Epidermal melanocyte (primary cell): ENCODE measurements at regions not wholly inside any gene's neighbourhood (a gene's known extent, or its start where the extent isn't known, plus 50 kb on each side); places are given as distances from the start of the nearest gene placed in this dataset.

ENCODE experiments used
- DNase-seq: peaks from one replicate; pipeline ENCODE4 v3.0.0; 2011; ENCODE audit warnings: low spot score; ENCODE audit not compliant: insufficient read length

DNA sequence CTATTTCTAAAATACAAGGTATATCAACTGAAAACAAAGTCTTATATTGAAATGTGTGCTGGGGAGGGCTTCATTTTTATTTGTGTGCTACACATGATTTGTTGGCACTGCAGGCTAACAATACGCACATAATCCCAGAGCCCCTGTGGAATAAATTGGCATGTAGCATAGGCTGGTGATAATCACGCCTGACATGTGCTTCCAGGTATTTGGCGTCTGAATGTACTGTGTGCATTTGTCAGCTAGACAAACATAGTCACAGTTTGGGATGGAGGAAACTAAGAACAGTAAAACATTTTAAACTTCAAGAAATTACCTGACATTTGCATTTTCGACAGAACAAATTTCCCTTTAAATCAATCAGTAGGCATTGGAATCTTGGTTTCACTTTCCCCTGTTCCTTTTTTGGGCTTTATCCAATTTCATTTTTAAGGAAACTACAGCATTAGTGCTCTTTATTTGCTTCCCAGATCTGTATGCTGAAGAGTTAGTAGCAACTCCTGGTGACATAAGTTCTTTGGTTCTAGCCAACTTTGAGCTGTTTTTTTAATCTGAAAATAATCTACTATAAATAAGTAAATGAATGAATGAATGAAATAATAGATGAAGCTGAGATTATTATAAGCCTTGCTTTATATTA lies 472.3 kb downstream of the PDHA2 start:
- no peak for DNase-seq

DNA sequence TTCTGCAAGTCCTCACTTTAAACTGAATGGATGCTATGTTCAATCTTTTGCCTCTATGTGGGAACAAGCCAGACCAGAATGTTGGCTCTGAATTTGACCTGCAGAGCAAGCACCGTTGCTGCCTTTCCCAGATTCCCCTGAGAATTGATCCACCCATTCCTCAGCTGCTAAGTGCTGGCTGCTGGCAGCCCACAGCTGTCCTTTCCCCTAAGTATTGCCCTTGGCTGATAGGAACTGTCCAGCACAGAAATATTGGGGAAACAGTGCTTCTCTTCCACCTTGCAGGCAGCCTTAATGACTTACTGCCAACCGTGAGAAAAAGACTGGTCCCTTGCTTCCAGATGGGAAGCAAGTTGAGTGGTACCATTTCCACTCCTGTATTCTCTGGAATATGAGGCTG lies 475.9 kb downstream of the PDHA2 start:
- DNase-seq: no peak

DNA sequence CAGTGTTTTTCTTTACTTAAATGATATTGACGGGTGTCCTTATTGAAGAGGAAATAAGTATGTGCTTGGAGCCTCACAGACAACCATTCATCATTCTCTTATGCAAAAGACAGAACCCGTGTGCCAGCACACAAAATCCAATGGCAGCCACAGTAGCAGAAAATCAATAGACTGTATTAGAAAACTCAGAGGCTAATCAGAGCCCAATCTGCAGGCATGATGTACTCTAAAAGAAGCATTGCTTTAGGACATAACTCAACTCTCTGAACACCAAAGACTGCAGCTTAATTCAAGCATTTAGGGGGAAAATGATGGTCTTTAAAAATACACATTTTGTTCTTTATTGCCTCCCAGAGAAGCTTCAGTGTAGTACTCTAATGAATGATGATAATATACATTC lies 476.9 kb downstream of the PDHA2 start:
- DNase-seq: no peak

DNA sequence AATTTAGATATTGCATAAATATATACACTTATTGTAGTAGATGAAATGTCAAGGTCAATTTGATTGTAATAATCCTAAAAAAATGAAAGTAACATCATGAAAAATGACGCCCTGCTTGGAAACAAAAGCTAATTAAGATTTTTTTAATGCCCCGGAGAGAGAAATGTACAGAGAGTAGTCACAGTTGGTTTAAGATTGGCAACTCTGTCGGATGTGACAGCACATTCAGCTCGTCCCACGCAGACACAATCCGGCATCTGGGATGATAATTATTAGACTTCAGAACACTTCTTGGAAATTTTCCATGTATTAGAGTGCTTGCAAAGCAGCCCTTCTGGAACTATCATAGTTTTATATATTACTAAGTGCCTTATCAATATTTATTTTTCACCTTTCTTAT lies 478.0 kb downstream of the PDHA2 start:
- no peak for DNase-seq

DNA sequence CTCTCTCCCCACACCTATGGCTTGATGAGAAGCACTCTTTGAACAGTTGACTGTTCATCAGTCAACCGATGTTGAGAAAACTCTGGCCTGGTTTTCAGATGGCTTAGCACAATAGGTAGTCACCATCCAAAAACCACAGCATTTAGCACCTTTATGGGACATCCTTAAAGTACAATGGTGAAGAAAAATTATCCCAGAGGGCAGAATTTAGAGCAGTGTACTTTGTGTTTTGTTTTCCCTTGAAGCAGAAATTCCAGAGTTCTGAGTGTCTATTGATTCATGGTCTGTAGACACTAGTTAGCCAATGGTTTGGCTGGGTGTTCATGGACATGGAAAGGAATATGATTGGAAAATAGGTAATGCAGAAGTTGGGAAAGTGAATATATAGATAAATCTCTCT lies 487.0 kb downstream of the PDHA2 start:
- DNase-seq: no peak

DNA sequence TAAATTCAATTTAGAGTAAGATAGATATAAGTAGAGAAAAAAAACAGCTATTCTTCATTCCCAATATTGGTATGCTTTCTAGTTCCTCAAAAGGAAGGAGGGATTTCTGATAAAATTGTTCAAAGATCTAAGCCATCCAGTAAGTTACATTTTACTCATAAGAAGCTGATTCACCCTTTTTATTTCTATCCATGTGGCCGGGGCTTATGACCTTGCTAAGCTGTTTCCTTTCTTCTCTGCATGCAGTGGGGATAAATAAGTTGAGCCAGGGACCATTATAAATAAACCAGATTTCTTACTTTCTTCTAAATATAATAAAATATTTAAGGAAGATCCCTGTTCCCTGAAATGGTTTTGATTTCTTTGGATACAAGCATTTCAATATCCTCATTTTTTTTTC lies 502.3 kb downstream of the PDHA2 start:
- DNase-seq: no peak

DNA sequence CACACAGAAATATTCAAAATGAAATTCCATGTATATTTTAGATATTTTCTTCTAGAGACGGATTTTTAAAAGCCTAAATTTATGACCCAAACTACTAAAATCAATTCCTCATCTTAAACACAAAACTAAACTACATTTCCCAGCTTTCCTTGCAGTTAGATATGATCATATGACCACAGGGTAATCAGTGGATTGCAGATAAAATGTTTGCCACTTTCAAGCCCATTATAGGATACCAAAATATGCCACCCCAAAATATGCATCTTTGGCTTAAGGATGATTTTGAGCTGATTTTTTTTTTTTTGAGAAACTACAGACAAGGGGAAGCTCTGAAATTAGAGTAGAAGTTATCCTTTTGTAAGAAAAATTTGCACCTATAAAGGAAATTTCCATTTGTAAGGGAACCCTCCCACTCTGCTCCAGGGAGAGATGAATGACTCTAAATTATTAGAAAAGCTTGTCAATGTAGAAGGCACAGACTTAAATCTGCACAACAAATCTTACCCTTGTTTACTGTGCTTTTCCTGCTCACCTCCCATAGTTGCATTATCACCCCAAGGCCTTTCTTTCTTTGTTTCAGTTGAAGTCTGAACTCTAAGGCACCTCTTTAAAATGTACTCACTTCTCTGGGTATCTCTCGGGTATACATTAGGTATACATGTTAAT lies 503.0 kb downstream of the PDHA2 start:
- no peak for DNase-seq

DNA sequence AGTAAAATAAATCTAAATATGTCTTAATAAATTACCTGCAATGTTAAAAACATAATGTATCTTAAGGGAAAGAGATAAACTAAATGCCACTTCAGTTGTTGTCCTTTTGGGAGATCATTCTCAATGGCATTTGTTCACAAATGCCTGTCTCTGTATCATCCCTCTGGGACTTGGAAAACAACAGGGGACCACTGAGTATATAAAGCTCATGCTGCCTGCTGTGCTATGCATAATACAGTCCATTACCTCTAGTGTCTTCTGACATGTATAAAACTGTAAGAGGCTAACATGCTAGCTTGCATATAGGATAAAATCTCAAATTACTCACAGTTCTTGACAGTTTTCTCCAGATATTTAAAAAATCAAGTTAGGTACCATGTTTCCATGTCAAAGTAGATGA lies 503.9 kb downstream of the PDHA2 start:
- no peak for DNase-seq

DNA sequence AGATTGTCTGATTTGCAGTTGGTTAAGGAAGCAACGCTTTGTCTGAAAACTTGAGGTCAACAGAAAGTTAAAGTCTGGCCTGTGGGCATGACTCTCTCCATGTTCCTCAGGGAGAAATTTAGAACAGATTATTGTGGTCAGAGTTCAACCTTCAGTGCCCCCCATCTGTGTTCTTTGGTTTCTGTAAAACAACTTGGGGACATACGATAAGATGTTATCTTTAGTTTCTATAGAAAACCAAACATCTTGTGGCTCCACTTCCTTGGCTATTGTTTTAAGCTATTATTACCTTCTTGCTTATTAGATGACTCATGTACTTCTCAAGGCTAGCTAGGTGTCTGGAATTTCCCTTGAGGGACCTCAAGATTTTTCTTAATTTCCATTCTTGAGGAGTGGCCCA lies 507.7 kb downstream of the PDHA2 start:
- no peak for DNase-seq

DNA sequence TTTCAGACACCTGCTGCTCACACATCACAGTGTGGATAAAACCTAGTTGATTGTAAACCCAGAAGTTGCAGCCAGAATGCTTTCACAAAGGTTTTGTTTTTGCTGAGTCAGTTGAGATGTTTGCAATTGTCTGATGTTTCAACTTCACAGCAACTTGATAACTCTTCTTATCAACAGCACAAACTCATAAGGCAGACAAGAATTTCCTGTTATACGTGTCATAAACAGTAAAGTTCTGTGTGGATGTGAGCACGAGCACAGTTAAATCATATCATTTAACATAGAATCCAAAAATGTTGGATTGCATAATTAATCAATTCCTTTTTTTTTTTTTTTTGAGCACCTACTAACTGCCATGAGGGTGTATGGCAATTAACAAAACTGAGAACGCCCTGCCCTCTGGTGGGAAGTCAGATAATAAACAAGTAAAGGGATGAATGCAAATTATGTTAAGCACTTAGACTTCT lies 512.2 kb downstream of the PDHA2 start:
- DNase-seq: no peak

DNA sequence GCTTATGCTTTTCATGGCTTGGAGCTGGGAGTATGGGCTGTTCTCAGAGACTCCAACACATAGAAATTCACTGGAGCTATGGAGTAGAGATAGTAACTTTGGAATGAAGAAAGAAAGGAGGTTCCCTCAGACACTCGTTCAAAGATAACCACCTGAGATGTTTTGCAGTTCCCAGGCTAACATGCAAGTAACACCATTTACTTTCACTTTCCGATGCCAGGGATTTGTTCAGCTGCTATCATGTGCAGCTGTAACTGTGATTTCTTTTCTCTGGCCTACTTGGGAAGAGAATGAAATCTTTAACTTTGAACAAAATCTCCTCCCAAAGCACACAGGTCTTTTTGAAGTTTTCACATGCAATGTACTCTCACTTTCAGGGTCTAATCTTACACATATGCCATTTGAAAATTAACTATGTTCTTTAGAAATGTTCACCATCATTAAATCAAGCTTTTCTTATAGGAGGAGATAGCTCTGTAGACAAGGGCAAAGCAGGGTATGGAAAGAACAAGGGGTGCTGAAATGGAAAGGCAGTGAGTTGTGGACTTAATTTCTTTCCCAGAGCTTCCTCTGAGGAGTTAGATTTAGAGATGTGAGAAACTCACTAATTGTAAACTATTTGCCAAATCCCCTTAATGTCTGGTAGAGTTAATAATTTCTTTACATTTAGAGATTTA lies 514.3 kb downstream of the PDHA2 start:
- DNase-seq: no peak

DNA sequence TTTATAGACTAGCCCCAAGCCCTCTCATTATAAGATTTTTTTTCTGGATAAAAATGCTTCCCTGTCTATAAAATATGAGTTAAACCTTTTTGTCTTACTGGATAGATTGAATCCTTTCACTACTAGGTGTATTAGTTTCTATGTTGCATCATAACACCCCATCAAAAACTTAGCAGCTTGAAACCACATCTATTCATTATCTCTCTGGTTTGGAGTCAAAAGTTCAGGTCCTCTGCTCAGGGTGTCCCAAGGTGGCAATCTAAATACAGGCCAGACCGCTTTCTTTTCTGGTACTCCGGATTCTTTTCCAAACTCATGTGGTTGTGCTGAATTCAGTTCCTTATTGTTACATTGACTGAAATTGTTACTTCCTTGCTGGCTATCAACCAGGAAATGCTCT lies 515.5 kb downstream of the PDHA2 start:
- DNase-seq: no peak

DNA sequence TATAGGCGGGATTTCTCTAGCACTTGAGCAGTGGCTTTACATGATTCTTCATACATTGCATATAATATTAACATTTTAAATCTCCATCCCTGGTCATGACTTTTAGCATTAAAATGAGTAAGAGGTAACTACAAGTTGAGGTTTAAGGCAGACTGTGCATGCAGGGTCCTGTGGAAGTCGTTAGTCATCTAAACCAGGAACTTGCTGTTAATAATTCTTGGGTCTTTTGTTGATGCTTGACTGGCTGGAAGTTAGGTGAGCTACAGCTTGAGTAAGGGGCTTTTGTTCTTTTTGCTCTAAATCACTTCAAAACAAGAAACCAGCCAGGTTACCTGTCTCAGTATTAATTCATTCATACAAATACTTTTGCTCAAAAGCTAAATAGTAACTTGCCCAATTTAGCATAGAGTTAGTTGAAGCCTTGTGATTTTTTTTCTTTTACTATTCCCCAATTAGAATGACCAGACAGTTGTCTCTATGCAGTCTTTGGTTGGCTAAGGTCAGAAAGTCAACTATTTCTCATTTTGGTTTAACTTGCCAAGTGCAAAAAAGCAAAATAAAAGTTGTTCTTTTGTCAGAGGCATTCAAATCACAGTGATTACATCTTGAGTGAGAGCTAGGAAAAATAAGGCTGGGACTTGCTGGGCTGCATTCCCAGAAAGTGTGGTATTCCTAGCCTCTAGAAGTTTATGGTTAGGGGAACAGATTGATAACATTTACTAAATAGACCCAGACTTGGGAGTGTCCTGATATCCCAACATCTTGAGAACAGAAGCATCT lies 516.9 kb downstream of the PDHA2 start:
- no peak for DNase-seq

DNA sequence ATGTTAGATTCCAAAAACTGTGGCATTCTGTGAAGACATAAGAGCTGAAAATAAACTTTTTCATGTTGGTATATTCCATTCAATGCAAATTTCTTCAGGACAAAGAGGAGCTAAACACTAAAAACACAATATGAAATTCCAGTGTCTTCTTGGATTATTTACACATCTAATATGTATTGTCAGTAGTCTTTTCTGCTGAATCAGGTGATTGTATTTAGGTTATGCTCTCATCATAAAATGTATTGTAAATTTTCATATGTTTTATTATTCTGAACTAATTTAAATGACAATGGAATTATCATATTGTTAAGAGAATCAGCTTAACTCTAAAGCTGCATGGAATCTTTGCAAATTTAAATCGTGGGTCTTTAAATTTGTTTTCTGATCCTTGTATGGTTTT lies 526.7 kb downstream of the PDHA2 start:
- DNase-seq: no peak

DNA sequence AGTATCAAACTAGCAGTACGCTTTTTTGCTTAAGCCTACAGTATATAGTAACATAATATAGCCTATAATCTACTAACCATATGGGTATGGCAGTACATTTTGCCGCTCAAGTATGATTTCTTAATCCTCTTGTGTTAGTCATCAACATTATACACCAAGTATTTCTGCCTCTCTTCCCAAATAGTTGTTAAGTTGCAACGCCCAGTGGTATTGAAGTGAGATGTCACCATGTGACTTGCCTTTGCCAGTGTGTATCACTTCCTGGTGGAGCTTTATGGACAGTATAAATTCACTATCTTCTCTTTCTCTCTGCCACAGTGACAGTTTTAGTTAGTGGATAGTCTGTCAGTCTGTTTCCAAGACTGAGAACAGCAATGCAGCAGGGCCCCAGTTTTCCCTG lies 535.5 kb downstream of the PDHA2 start:
- no peak for DNase-seq

DNA sequence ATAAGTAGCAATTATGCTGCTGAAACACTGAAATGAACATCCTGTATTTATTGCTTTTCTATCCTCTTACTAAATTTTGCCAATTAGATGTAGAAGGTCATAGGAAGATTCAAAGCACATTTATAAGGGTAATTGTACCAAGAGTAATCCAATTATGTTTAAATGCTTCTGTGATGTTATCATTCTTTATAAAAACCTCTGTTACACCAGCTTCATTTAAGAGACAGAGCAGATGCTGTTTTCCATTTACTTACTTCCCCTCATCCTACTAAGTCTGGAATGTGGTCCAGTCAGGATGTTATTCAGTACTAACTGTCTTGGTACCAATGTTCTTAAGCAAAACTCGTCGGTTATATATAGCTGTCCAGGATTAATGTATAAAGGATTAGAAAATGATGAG lies 539.6 kb downstream of the PDHA2 start:
- DNase-seq: no peak

DNA sequence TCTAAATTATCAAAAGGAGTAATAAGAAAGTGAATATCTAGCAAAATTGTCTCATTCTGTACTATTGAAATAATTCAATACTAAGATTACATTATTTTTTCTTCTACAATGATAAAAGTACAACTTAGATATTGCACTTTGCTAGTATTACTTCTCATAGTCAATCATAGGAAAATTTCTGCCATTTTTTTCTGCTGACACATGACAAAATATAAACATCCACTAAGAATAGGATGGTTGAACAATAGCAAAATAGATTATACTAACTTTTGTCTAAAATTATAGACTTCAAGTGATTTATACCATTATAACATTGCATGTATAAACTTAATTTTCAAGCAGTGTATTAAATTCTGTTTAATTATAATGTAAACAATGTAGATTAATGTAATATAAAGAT lies 540.2 kb downstream of the PDHA2 start:
- no peak for DNase-seq

DNA sequence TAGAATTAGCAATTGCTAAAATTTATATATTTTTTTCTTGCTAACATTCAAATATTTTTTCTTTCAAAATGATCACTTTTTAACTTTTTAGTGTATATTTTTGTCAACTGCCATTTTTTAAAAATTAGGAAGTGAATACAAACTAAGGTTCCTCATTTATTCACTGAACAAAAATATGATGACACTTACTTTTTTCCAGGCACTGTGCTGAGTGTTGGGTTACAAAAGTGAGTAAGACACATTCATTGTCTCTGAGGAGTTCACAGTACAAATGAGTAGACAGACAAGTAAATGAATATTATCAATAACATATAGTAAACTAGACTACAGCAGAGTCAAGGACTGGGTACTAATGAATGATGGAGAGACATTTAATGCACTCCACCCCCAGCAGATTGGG lies 543.5 kb downstream of the PDHA2 start:
- no peak for DNase-seq

DNA sequence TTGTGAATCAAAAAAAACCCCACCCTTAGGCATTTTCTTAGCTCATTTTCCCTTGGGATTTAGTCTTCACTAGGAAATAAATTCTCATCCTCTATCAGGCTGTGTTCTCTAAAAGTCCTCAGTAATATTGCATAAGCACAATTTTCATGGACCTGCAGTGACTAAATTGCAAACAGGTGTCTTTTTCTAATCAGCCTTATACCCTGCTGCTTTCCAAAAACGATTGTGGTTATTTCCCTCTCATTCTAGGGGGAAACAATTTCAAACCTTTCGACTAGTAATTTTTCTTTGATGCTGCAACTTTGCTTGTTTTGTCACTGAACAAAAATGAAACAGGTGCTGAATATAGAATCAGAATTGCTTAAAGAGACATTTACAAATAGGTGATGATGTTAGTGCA lies 549.9 kb downstream of the PDHA2 start:
- no peak for DNase-seq

DNA sequence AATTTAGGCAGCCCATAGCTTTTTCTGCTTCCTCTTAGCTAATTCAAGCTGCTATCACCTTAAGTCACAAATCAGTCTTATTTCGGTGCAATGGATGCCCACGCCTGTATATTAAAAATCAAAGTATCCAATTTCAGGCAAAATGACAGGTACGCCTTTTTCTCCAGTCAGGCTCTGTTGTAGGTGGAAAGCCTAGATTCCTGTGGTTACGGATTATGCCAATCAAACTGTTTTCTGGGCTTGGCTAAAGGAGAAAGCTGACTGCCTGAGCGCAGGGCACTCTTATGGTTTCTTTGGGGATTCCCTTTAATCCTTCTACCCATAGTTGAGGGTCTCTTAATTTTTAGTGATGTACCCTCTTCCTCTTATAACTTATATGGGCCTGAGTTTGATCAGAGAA lies 550.5 kb downstream of the PDHA2 start:
- no peak for DNase-seq

DNA sequence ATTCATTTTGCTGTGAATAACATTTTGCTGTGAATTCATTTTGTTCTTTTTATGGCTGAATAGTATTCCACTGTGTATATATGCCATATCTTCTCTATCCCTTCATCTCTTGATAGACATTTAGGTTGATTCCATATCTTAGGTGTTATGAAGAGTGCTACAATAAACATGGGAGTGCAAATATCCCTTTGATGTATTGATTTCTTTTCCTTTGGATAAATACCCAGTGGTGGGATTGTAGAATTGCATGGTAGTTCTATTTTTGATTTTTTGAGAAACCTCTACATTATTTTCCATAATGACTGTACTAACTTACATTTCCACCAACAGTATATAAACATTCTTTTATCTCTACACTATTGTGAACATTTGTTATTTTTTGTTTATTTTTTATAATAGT lies 555.9 kb downstream of the PDHA2 start:
- no peak for DNase-seq

DNA sequence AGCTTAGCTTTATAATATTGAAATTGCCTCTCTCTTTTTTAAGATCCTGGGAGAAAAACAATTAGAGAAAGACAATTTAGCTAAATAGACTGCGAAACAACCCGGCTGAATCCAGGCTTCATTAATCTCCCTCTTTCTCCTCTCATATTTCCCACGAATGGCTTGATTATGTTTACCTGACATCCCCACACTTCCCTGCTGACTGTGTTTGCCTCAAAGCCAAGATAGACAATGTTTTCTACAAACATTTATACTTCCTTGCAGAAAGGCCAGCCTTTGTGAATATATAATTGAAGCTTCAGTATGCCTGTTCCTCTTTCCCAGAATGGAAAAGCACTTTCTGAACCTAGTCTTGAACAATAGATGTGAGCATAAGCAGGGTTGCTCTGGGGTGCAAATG lies 566.8 kb downstream of the PDHA2 start:
- DNase-seq: no peak
